Neural cell (in vitro differentiated cells): ENCODE measurements at regions not wholly inside any gene's neighbourhood (a gene's known extent, or its start where the extent isn't known, plus 50 kb on each side); places are given as distances from the start of the nearest gene placed in this dataset.

Experiments
- CTCF ChIP-seq: fragments of 450-650 bp; IDR thresholded peaks from 2 replicates; pipeline ENCODE4 v1.5.1; 2014; ENCODE audit warnings: antibody characterized with exemption, mild to moderate bottlenecking, moderate library complexity; ENCODE audit not compliant: poor library complexity, severe bottlenecking
- EP300 ChIP-seq: fragments of 450-650 bp; conservative IDR thresholded peaks from 2 replicates; pipeline ENCODE4 v1.6.1; 2014; ENCODE audit warnings: antibody characterized with exemption, mild to moderate bottlenecking, moderate library complexity; ENCODE audit not compliant: poor library complexity, severe bottlenecking
- EZH2 ChIP-seq: fragments of 200-600, 300-800 bp; shearing (Covaris generic), sonication (generic); IDR thresholded peaks from 2 replicates; pipeline ENCODE4 v1.6.1; 2014; ENCODE audit warnings: antibody characterized with exemption, low read length, borderline replicate concordance, mild to moderate bottlenecking; ENCODE audit not compliant: insufficient read depth, poor library complexity, severe bottlenecking
- POLR2AphosphoS5 ChIP-seq: IDR thresholded peaks from 2 replicates; pipeline ENCODE4 v1.6.1; 2012
- RAD21 ChIP-seq: fragments of 450-650 bp; conservative IDR thresholded peaks from 2 replicates; pipeline ENCODE4 v1.6.1; 2014; ENCODE audit warnings: antibody characterized with exemption, mild to moderate bottlenecking, moderate library complexity

- TF ChIP-seq RAD21, result no peak
- TF ChIP-seq POLR2AphosphoS5, result no peak
- TF ChIP-seq CTCF, result no peak
- TF ChIP-seq EP300, result no peak
- no peak for TF ChIP-seq EZH2
Measured at GRCh38 chrX:143298663-143299241, 218.5 kb downstream of the SPANXN3 start.
